H7 (cell line): ENCODE measurements at regions not wholly inside any gene's neighbourhood (a gene's known extent, or its start where the extent isn't known, plus 50 kb on each side); places are given as distances from the start of the nearest gene placed in this dataset.
"Not testable (repeated sequence)": the region's sequence is repeated elsewhere in the genome, so short reads cannot be mapped to it uniquely, and the experiment has no call there.

Source experiments
- DNase-seq: peaks from one replicate; pipeline ENCODE4 v3.0.0; 2012
- H3K27me3 ChIP-seq: 2 replicates; pipeline ENCODE4 v1.6.0; 2011; ENCODE audit warnings: mild to moderate bottlenecking, low read length; ENCODE audit not compliant: control insufficient read depth, insufficient read depth
- H3K36me3 ChIP-seq: replicated peaks from 2 replicates; pipeline ENCODE4 v1.5.1; 2011; ENCODE audit warnings: low read length; ENCODE audit not compliant: control insufficient read depth, insufficient read depth
- H3K4me3 ChIP-seq: 2 replicates; pipeline ENCODE4 v1.5.1; 2011; ENCODE audit warnings: low read depth, mild to moderate bottlenecking, control low read depth, low read length, moderate library complexity; ENCODE audit not compliant: insufficient read depth

- no peaks in the 10 kb centered on the region for H3K36me3 ChIP-seq
- H3K4me3 ChIP-seq = no peak overlapping the region
Measured at GRCh38 chr6:147691446-147691845, 183.0 kb downstream of the SAMD5 start.

DNA sequence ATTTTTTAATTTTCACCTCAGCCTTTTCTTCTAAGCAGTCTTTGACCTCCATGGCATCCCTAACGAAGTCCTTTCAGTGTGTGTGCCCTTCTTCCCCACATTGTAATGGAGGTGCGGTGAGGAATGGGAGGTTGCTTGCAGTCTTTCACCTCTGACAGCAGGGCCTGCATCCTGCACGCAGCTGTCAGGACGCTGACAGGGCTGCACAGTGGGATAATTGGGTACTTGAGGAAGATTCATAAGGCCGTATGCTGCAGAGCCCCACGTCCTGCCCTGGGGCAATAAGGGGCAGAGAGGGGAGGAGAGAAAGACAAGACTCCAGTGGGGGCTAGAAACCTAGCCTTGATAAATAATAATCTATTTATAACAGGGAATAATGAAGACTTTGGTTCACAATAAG is 184.7 kb downstream of the SAMD5 start:
- Histone ChIP-seq H3K4me3 (no peak overlapping the region), H3K36me3 (no peaks in the 10 kb centered on the region), H3K27me3 (no peaks in the 10 kb centered on the region)
- no peak for DNase-seq

More at GRCh38 chr6:147691446-147691845, 183.0 kb downstream of the SAMD5 start:
- H3K27me3 ChIP-seq = no peaks in the 10 kb centered on the region
- DNase-seq = no peak

- not testable (repeated sequence) for H3K4me3 ChIP-seq, H3K27me3 ChIP-seq, DNase-seq, H3K36me3 ChIP-seq
Measured at GRCh38 chr6:147694556-147694955, 186.1 kb downstream of the SAMD5 start.

DNA sequence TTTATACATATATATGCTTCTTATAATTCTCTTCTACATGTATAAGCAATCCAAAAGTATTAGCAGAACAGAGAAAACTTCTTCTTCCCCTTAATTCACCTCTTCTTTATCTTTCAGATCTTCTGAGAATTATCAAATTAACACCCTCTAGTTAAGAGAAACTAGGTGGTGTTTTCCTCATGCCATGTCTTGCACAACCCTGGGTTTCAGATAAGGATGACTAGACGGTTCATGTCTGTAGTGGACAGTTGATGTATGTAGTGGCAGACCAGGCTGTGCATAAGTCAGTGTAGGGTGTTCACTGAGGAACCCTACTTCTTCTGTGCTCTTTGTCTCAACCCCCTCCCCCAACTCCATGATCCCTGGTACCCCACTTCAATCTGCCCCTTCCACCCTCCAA is 187.3 kb downstream of the SAMD5 start:
- no peaks in the 10 kb centered on the region for H3K36me3 ChIP-seq
- no peaks in the 10 kb centered on the region for H3K27me3 ChIP-seq
- no peak overlapping the region for H3K4me3 ChIP-seq
- DNase-seq = no peak

DNA sequence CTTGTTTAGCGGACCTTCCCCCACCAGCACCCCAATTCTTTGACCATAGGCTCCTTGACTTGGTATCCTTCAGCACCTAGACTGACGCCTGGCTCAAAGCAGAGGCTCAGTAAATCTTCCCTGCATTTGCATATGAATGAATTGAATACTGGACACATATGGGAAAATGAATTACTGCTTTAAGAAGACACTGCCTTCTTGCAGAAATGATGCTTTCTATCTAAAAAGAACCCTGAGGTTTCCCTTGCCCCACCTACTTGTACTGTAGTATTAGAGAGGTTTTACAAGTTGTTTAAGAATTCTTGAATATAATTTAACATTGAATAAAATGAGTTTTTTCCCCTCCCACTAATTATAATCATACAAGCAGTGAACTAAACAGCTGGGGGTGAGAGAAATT is 190.7 kb downstream of the SAMD5 start:
- no peak overlapping the region for H3K4me3 ChIP-seq
- H3K36me3 ChIP-seq = no peaks in the 10 kb centered on the region
- H3K27me3 ChIP-seq = no peaks in the 10 kb centered on the region
- no peak for DNase-seq

- no peaks in the 10 kb centered on the region for H3K27me3 ChIP-seq
- H3K36me3 ChIP-seq = no peaks in the 10 kb centered on the region
- DNase-seq = no peak
- no peak overlapping the region for H3K4me3 ChIP-seq
Measured at GRCh38 chr6:147699637-147700036, 191.1 kb downstream of the SAMD5 start.

GRCh38 chr6:147700436-147701209 is 192.1 kb downstream of the SAMD5 start:
- DNase-seq = no peak
- no peaks in the 10 kb centered on the region for H3K36me3 ChIP-seq
- no peaks in the 10 kb centered on the region for H3K27me3 ChIP-seq
- H3K4me3 ChIP-seq = no peak overlapping the region

- no peaks in the 10 kb centered on the region for H3K36me3 ChIP-seq
- DNase-seq = no peak
- H3K27me3 ChIP-seq = no peaks in the 10 kb centered on the region
- H3K4me3 ChIP-seq = no peak overlapping the region
Measured at GRCh38 chr6:147704691-147705090, 196.2 kb downstream of the SAMD5 start.

DNA sequence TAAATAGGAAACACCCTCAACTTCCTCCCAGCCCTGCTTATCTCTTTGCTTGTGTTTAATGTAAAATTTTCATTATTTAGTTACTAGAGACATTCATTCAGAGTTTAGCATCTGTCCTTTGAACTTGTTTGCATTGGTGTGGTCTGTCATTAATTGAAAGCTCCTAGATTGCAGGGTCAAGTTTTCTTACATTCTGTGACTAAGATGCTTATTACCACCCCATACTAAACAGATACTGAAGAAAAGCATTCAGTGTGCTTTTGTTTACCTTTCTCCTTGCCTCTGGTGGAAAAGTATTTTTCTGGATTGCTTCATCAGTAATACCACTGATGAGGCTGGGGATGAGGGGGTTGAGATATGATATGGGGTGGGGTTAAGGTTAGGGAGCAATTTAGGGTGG is 199.0 kb downstream of the SAMD5 start:
- H3K36me3 ChIP-seq = no peaks in the 10 kb centered on the region
- no peak overlapping the region for H3K4me3 ChIP-seq
- no peak for DNase-seq
- no peaks in the 10 kb centered on the region for H3K27me3 ChIP-seq

DNA sequence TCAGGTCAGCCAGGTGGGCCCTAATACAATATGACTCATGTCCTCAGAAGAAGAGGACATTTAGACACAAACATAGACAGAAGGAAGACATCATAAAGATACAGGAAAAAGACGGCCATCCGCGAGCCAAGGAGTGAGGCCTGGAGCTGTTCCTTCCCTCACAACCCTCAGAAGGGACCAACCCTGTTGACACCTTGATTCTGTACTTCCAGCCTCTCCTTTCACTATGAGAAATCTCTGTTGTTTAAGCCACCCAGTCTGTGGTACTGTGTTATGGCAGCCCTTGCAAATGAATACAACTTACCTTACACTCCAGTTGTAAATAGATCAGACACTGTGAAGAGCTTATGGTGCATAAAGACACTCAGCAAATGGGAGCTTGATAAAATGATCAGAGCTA is 199.7 kb downstream of the SAMD5 start:
- H3K36me3 ChIP-seq = no peaks in the 10 kb centered on the region
- H3K4me3 ChIP-seq = no peak overlapping the region
- DNase-seq = no peak
- H3K27me3 ChIP-seq = no peaks in the 10 kb centered on the region

GRCh38 chr6:147709396-147710272 is 201.1 kb downstream of the SAMD5 start:
- DNase-seq = no peak
- Histone ChIP-seq H3K36me3 (no peaks in the 10 kb centered on the region), H3K27me3 (no peaks in the 10 kb centered on the region), H3K4me3 (no peak overlapping the region)

DNA sequence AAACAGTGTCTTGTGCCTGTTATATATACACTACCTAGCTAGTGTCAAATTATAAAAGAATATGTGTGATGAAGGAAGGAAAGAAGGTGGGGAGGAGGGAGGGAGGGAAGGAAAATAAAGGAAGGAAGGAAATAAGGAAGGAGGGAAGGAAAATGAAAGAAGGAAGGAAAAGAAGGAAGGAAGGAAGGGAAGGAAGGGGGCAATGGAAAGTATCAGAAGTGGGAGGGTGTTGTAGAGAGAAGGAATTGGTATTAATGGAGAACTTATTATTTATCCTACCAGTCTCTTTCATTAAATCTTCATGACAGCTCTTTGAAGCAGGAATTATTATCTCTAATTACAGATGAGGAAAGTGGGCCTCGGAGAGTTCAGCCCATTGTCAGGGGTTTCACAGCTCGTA is 202.4 kb downstream of the SAMD5 start:
- H3K27me3 ChIP-seq = no peaks in the 10 kb centered on the region
- no peak for DNase-seq
- no peak overlapping the region for H3K4me3 ChIP-seq

GRCh38 chr6:147711476-147711875 is 203.0 kb downstream of the SAMD5 start:
- DNase-seq = no peak
- no peak overlapping the region for H3K4me3 ChIP-seq
- no peaks in the 10 kb centered on the region for H3K36me3 ChIP-seq
- H3K27me3 ChIP-seq = no peaks in the 10 kb centered on the region

More for the DNA sequence above, 202.4 kb downstream of the SAMD5 start:
- H3K36me3 ChIP-seq = no peaks in the 10 kb centered on the region

DNA sequence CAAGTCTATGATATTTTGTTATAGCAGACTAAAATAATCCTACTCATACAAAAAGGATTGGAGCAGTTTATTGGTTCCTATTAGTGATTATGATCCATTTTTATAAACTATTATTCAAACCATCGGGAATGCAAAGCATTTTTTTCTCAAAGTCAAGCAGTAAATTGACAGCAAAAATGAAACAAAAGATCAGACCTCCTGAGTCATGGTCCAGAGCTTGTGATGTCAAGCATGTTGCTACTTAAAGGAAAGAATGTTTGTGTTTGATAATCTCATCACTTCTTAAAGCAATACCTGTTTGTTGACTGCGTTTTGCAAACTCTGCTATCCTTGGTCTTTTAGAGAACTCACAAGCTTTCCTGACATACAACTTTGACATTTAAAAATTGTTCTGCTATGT is 204.4 kb downstream of the SAMD5 start:
- H3K27me3 ChIP-seq = no peaks in the 10 kb centered on the region
- no peaks in the 10 kb centered on the region for H3K36me3 ChIP-seq
- H3K4me3 ChIP-seq = no peak overlapping the region
- DNase-seq = no peak

DNA sequence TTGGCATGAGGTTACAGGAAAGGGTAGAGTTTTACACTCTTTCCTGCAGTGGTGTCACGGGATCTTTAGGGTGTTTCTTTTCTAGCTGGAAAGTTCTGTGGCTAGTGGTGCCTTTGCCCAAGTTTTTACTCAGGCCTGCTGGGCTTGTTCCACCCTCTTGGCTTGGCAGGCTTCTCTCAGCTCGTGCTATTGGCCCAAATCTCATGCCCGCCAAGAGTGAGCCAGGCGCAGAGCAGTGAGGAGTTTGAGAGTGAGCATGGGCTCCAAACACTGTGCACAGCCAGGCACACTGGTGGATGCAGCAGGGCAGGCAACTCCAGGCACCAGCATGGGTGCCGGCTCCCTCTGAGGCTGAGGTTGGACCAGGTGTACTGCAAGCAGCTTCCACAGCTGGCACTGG is 206.5 kb downstream of the SAMD5 start:
- Histone ChIP-seq H3K4me3 (no peak overlapping the region), H3K27me3 (no peaks in the 10 kb centered on the region), H3K36me3 (no peaks in the 10 kb centered on the region)
- DNase-seq = no peak
